ENCODE measurements at regions not wholly inside any gene's neighbourhood (a gene's known extent, or its start where the extent isn't known, plus 50 kb on each side); places are given as distances from the start of the nearest gene placed in this dataset.
A peak's percentile ranks its signal among the peaks of the same experiment; 100 is the strongest.
"Not testable (repeated sequence)": the region's sequence is repeated elsewhere in the genome, so short reads cannot be mapped to it uniquely, and the experiment has no call there.

GRCh38 chr1:222896630-222897526 is 82.0 kb downstream of the DISP1 start:
- ATAC-seq (ENCODE audit: low read depth) (no peak), DNase-seq (no peak)
- Mint-ChIP-seq H3K9me3 (peaks cover 1% of the 10 kb centered on the region), H3K4me3 (peak overlapping the region; percentile 64), H3K36me3 (no peaks in the 10 kb centered on the region), H3K27ac (peak overlapping the region; percentile 64), H3K4me1 (peaks cover 10% of the 10 kb centered on the region), H3K27me3 (no peaks in the 10 kb centered on the region)
- POLR2A ChIA-PET = no interaction called here

- Mint-ChIP-seq H3K36me3 (no peaks in the 10 kb centered on the region), H3K27me3 (no peaks in the 10 kb centered on the region), H3K27ac (peak overlapping the region; percentile 79), H3K4me1 (peaks cover 10% of the 10 kb centered on the region), H3K9me3 (no peaks in the 10 kb centered on the region), H3K4me3 (peak overlapping the region; percentile 68)
- DNase-seq (no peak), ATAC-seq (ENCODE audit: low read depth) (no peak)
- POLR2A ChIA-PET = no interaction called here
Measured at GRCh38 chr1:222897527-222898190, 82.8 kb downstream of the DISP1 start.

GRCh38 chr1:222898191-222898527 is 83.3 kb downstream of the DISP1 start:
- Mint-ChIP-seq H3K27ac (peak overlapping the region; percentile 79), H3K27me3 (no peaks in the 10 kb centered on the region), H3K9me3 (no peaks in the 10 kb centered on the region), H3K36me3 (no peaks in the 10 kb centered on the region), H3K4me3 (peak overlapping the region; percentile 68), H3K4me1 (peaks cover 10% of the 10 kb centered on the region)
- DNase-seq = no peak
- ATAC-seq (ENCODE audit: low read depth) = no peak
- POLR2A ChIA-PET = no interaction called here

GRCh38 chr1:222899471-222899870 is 84.6 kb downstream of the DISP1 start:
- Mint-ChIP-seq H3K27ac (no peak overlapping the region), H3K36me3 (no peaks in the 10 kb centered on the region), H3K4me3 (no peak overlapping the region), H3K9me3 (no peaks in the 10 kb centered on the region), H3K27me3 (no peaks in the 10 kb centered on the region), H3K4me1 (peaks cover 10% of the 10 kb centered on the region)
- DNase-seq (no peak), ATAC-seq (ENCODE audit: low read depth) (no peak)
- POLR2A ChIA-PET = no interaction called here

- no peak for DNase-seq
- Mint-ChIP-seq H3K36me3 (no peaks in the 10 kb centered on the region), H3K27ac (no peak overlapping the region), H3K4me1 (no peaks in the 10 kb centered on the region), H3K4me3 (no peak overlapping the region), H3K27me3 (no peaks in the 10 kb centered on the region), H3K9me3 (no peaks in the 10 kb centered on the region)
- POLR2A ChIA-PET = no interaction called here
- no peak for ATAC-seq (ENCODE audit: low read depth)
Measured at GRCh38 chr1:222904451-222904850, 89.6 kb downstream of the DISP1 start.

- Mint-ChIP-seq H3K4me3 (no peak overlapping the region), H3K4me1 (no peaks in the 10 kb centered on the region), H3K27ac (no peak overlapping the region), H3K36me3 (no peaks in the 10 kb centered on the region), H3K27me3 (no peaks in the 10 kb centered on the region), H3K9me3 (no peaks in the 10 kb centered on the region)
- no peak for DNase-seq
- POLR2A ChIA-PET = no interaction called here
- no peak for ATAC-seq (ENCODE audit: low read depth)
Measured at GRCh38 chr1:222905151-222905550, 90.3 kb downstream of the DISP1 start.

- H3K36me3 Mint-ChIP-seq; H3K9me3 Mint-ChIP-seq; POLR2A ChIA-PET; H3K27ac Mint-ChIP-seq; ATAC-seq (ENCODE audit: low read depth); DNase-seq; H3K4me1 Mint-ChIP-seq; H3K4me3 Mint-ChIP-seq; H3K27me3 Mint-ChIP-seq: not testable (repeated sequence)
Measured at GRCh38 chr1:222906271-222906739, 91.5 kb downstream of the DISP1 start.

- no peak for DNase-seq
- POLR2A ChIA-PET = no interaction called here
- Mint-ChIP-seq H3K4me1 (no peaks in the 10 kb centered on the region), H3K36me3 (no peaks in the 10 kb centered on the region), H3K27me3 (no peaks in the 10 kb centered on the region), H3K9me3 (no peaks in the 10 kb centered on the region), H3K27ac (no peak overlapping the region), H3K4me3 (no peak overlapping the region)
- ATAC-seq (ENCODE audit: low read depth) = no peak
Measured at GRCh38 chr1:222909586-222909985, 94.7 kb downstream of the DISP1 start.

- POLR2A ChIA-PET = no interaction called here
- DNase-seq = no peak
- H3K27me3 Mint-ChIP-seq = no peaks in the 10 kb centered on the region
- H3K9me3 Mint-ChIP-seq = peaks cover 1% of the 10 kb centered on the region
- H3K36me3 Mint-ChIP-seq = peaks cover 3% of the 10 kb centered on the region
- H3K27ac Mint-ChIP-seq = no peak overlapping the region
- H3K4me1 Mint-ChIP-seq = no peaks in the 10 kb centered on the region
- no peak for ATAC-seq (ENCODE audit: low read depth)
- H3K4me3 Mint-ChIP-seq = no peak overlapping the region
Measured at GRCh38 chr1:222910699-222911098, 95.9 kb downstream of the DISP1 start.

- ATAC-seq (ENCODE audit: low read depth) (no peak), DNase-seq (no peak)
- H3K36me3 Mint-ChIP-seq = peaks cover 3% of the 10 kb centered on the region
- no peak overlapping the region for H3K4me3 Mint-ChIP-seq
- POLR2A ChIA-PET = no interaction called here
- no peaks in the 10 kb centered on the region for H3K27me3 Mint-ChIP-seq
- H3K4me1 Mint-ChIP-seq = no peaks in the 10 kb centered on the region
- H3K27ac Mint-ChIP-seq = no peak overlapping the region
- H3K9me3 Mint-ChIP-seq = peaks cover 2% of the 10 kb centered on the region
Measured at GRCh38 chr1:222911866-222912265, 97.0 kb downstream of the DISP1 start.

GRCh38 chr1:222912730-222913129 is 97.9 kb downstream of the DISP1 start:
- peaks cover 5% of the 10 kb centered on the region for H3K9me3 Mint-ChIP-seq
- POLR2A ChIA-PET = no interaction called here
- H3K4me1 Mint-ChIP-seq = no peaks in the 10 kb centered on the region
- no peak overlapping the region for H3K27ac Mint-ChIP-seq
- H3K27me3 Mint-ChIP-seq = no peaks in the 10 kb centered on the region
- peaks cover 6% of the 10 kb centered on the region for H3K36me3 Mint-ChIP-seq
- DNase-seq = no peak
- ATAC-seq (ENCODE audit: low read depth) = no peak
- H3K4me3 Mint-ChIP-seq = no peak overlapping the region

GRCh38 chr1:222914861-222915632 is 100.2 kb downstream of the DISP1 start:
- no peak overlapping the region for H3K27ac Mint-ChIP-seq
- H3K9me3 Mint-ChIP-seq = peaks cover 5% of the 10 kb centered on the region
- no peak overlapping the region for H3K4me3 Mint-ChIP-seq
- H3K4me1 Mint-ChIP-seq = peaks cover 1% of the 10 kb centered on the region
- POLR2A ChIA-PET = no interaction called here
- ATAC-seq (ENCODE audit: low read depth) (no peak), DNase-seq (no peak)
- H3K36me3 Mint-ChIP-seq = peaks cover 10% of the 10 kb centered on the region
- H3K27me3 Mint-ChIP-seq = no peaks in the 10 kb centered on the region

- ATAC-seq (ENCODE audit: low read depth) (no peak), DNase-seq (no peak)
- no peaks in the 10 kb centered on the region for H3K27me3 Mint-ChIP-seq
- H3K4me1 Mint-ChIP-seq = peaks cover 1% of the 10 kb centered on the region
- no peak overlapping the region for H3K27ac Mint-ChIP-seq
- H3K9me3 Mint-ChIP-seq = peaks cover 5% of the 10 kb centered on the region
- peaks cover 10% of the 10 kb centered on the region for H3K36me3 Mint-ChIP-seq
- POLR2A ChIA-PET = no interaction called here
- no peak overlapping the region for H3K4me3 Mint-ChIP-seq
Measured at GRCh38 chr1:222916100-222916499, 101.3 kb downstream of the DISP1 start.
